ENCODE measurements at regions not wholly inside any gene's neighbourhood (a gene's known extent, or its start where the extent isn't known, plus 50 kb on each side); places are given as distances from the start of the nearest gene placed in this dataset.

DNA sequence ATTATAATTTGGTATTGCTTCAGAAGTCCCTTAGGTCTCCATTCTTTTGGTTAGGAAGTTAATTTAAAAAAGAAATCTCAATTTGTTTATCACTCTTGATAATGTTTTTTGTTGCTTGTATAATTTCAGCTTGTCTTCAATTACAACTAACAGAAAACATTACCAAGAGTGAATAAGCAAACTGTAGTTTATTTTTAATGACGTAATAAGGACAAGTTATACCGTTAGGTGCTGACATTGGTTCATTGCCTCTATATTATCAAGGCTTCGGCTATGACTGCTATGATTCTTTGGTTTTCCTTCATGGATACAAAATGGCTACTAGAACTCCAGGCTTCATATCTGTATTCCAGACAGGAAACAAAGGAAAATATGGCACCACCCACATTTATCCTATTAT lies 220.6 kb downstream of the PTGER3 start:
- TF ChIP-seq EGR1 (IDR thresholded peaks at IDR 0.05; ENCODE audit: low read depth) (no peak), ZFX (IDR thresholded peaks at IDR 0.05) (no peak), SP1 (IDR thresholded peaks at IDR 0.05; ENCODE audit: low read depth) (no peak), FOSL1 (IDR thresholded peaks at IDR 0.05; ENCODE audit: low read depth) (no peak), YY1 (IDR thresholded peaks at IDR 0.05; ENCODE audit: extremely low read depth, insufficient replicate concordance, low read depth, low read length) (no peak), EZH2phosphoT487 (IDR thresholded peaks at IDR 0.05; ENCODE audit: borderline replicate concordance) (no peak), JUND (IDR thresholded peaks at IDR 0.05) (no peak), SRF (IDR thresholded peaks at IDR 0.05; ENCODE audit: low read depth) (no peak), POLR2A (IDR thresholded peaks at IDR 0.05; ENCODE audit: borderline replicate concordance, extremely low read depth, insufficient read depth, insufficient read length) (no peak), ZNF274 (IDR thresholded peaks at IDR 0.05; ENCODE audit: low read depth, low read length) (no peak)
- TF ChIP-seq, protein P1, sequence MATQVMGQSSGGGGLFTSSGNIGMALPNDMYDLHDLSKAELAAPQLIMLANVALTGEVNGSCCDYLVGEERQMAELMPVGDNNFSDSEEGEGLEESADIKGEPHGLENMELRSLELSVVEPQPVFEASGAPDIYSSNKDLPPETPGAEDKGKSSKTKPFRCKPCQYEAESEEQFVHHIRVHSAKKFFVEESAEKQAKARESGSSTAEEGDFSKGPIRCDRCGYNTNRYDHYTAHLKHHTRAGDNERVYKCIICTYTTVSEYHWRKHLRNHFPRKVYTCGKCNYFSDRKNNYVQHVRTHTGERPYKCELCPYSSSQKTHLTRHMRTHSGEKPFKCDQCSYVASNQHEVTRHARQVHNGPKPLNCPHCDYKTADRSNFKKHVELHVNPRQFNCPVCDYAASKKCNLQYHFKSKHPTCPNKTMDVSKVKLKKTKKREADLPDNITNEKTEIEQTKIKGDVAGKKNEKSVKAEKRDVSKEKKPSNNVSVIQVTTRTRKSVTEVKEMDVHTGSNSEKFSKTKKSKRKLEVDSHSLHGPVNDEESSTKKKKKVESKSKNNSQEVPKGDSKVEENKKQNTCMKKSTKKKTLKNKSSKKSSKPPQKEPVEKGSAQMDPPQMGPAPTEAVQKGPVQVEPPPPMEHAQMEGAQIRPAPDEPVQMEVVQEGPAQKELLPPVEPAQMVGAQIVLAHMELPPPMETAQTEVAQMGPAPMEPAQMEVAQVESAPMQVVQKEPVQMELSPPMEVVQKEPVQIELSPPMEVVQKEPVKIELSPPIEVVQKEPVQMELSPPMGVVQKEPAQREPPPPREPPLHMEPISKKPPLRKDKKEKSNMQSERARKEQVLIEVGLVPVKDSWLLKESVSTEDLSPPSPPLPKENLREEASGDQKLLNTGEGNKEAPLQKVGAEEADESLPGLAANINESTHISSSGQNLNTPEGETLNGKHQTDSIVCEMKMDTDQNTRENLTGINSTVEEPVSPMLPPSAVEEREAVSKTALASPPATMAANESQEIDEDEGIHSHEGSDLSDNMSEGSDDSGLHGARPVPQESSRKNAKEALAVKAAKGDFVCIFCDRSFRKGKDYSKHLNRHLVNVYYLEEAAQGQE (IDR thresholded peaks at IDR 0.05; ENCODE audit: low read depth) = no peak
- Histone ChIP-seq H3K79me2 (ENCODE audit: insufficient read depth, low read length) (no peaks in the 10 kb centered on the region), H3K27ac (ENCODE audit: low read depth, low read length) (no peak overlapping the region), H3K4me3 (replicated peaks in 1 of 2; ENCODE audit: low read depth in 1 of 2, low read length in 2 of 2) (no peak overlapping the region), H3K27me3 (ENCODE audit: insufficient read depth, low read length) (peaks cover 14% of the 10 kb centered on the region; the same call in 1 of the 2 replicates), H2AFZ (ENCODE audit: low read depth, low read length, poor library complexity, severe bottlenecking) (no peak overlapping the region), H3K9me3 (ENCODE audit: control insufficient read depth in 1 of 2, insufficient read depth in 1 of 2, low read depth in 1 of 2, low read length in 2 of 2) (no peaks in the 10 kb centered on the region), H4K20me1 (ENCODE audit: insufficient read depth) (no peaks in the 10 kb centered on the region), H3K4me1 (ENCODE audit: control insufficient read depth in 1 of 2, insufficient read depth in 2 of 2, low read length in 2 of 2) (no peaks in the 10 kb centered on the region), H3K36me3 (ENCODE audit: control insufficient read depth in 1 of 2, insufficient read depth in 2 of 2, low read length in 2 of 2) (no peaks in the 10 kb centered on the region), H3K9ac (ENCODE audit: low read length) (no peak overlapping the region), H3K4me2 (ENCODE audit: low read length) (no peak overlapping the region), H3K9me2 (ENCODE audit: insufficient read depth) (no peaks in the 10 kb centered on the region)
- RAD21 ChIA-PET (ENCODE audit: low non-redundant PET in 1 of 2, low total read pairs in 2 of 2, uncharacterized antibody in 2 of 2, unreplicated experiment in 2 of 2) = no interaction called here
- CTCF ChIA-PET = no interaction called here
- POLR2A ChIA-PET = no interaction called here
- no TSS peak for BruUV-seq (replicated peaks)
- ATAC-seq (no peak), DNase-seq (ENCODE audit: low read depth, low spot score) (no peak)
- intact Hi-C loops (cut with micrococcal nuclease) = no loop called here

Data from HCT116 (cell line).